ENCODE measurements at regions not wholly inside any gene's neighbourhood (a gene's known extent, or its start where the extent isn't known, plus 50 kb on each side); places are given as distances from the start of the nearest gene placed in this dataset.

- TF ChIP-seq POLR2A (IDR thresholded peaks at IDR 0.05): no peak
- TF ChIP-seq, protein P1, sequence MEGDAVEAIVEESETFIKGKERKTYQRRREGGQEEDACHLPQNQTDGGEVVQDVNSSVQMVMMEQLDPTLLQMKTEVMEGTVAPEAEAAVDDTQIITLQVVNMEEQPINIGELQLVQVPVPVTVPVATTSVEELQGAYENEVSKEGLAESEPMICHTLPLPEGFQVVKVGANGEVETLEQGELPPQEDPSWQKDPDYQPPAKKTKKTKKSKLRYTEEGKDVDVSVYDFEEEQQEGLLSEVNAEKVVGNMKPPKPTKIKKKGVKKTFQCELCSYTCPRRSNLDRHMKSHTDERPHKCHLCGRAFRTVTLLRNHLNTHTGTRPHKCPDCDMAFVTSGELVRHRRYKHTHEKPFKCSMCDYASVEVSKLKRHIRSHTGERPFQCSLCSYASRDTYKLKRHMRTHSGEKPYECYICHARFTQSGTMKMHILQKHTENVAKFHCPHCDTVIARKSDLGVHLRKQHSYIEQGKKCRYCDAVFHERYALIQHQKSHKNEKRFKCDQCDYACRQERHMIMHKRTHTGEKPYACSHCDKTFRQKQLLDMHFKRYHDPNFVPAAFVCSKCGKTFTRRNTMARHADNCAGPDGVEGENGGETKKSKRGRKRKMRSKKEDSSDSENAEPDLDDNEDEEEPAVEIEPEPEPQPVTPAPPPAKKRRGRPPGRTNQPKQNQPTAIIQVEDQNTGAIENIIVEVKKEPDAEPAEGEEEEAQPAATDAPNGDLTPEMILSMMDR (IDR thresholded peaks at IDR 0.05): no peak
Measured at GRCh38 chr1:59128239-59128736, 168.6 kb upstream of the FGGY start.
